HFFc6 (cell line): ENCODE measurements at regions not wholly inside any gene's neighbourhood (a gene's known extent, or its start where the extent isn't known, plus 50 kb on each side); places are given as distances from the start of the nearest gene placed in this dataset.

Experiments
- DNase-seq: peaks from one replicate; pipeline ENCODE4 v3.0.0-alpha.2; 2018
- H3K27ac Mint-ChIP-seq: 2 replicates; pipeline ENCODE4 v1.8.0; 2020; ENCODE audit warnings: mild to moderate bottlenecking, mixed read lengths
- H3K27me3 Mint-ChIP-seq: 2 replicates; pipeline ENCODE4 v1.8.0; 2021; ENCODE audit warnings: mild to moderate bottlenecking, moderate library complexity, mixed read lengths; ENCODE audit not compliant: insufficient read depth
- H3K36me3 Mint-ChIP-seq: 2 replicates; pipeline ENCODE4 v1.8.0; 2021; ENCODE audit warnings: low read depth, mixed read lengths
- H3K4me1 Mint-ChIP-seq: 2 replicates; pipeline ENCODE4 v1.8.0; 2020; ENCODE audit warnings: low read depth, mixed read lengths
- H3K4me3 Mint-ChIP-seq: 2 replicates; pipeline ENCODE4 v1.8.0; 2020; ENCODE audit warnings: mild to moderate bottlenecking, moderate library complexity, mixed read lengths
- H3K9me3 Mint-ChIP-seq: 2 replicates; pipeline ENCODE4 v1.8.0; 2020; ENCODE audit warnings: mild to moderate bottlenecking, mixed read lengths
- CTCF ChIP-seq: fragments of 200-600 bp; sonication (generic); IDR thresholded peaks from 2 replicates; pipeline ENCODE4 v1.5.0; 2021; ENCODE audit warnings: antibody characterized with exemption, mild to moderate bottlenecking

- H3K27me3 Mint-ChIP-seq: peaks cover 1% of the 10 kb centered on the region; the same call in 1 of the 2 replicates
These were observed 111.6 kb upstream of the TBL1XR1 start for GRCh38 chr3:177308911-177309310.

GRCh38 chr3:177312491-177312890 is 115.2 kb upstream of the TBL1XR1 start:
- peaks cover 7% of the 10 kb centered on the region for H3K36me3 Mint-ChIP-seq
- peaks cover 18% of the 10 kb centered on the region for H3K9me3 Mint-ChIP-seq
- H3K4me3 Mint-ChIP-seq: no peak overlapping the region
- H3K4me1 Mint-ChIP-seq: no peaks in the 10 kb centered on the region
- no peak for TF ChIP-seq CTCF
- no peaks in the 10 kb centered on the region; the same call in 1 of the 2 replicates for H3K27me3 Mint-ChIP-seq
- no peak for DNase-seq
- H3K27ac Mint-ChIP-seq: no peak overlapping the region

More at GRCh38 chr3:177308911-177309310, 111.6 kb upstream of the TBL1XR1 start:
- TF ChIP-seq CTCF: no peak
- peaks cover 7% of the 10 kb centered on the region for H3K36me3 Mint-ChIP-seq
- H3K27ac Mint-ChIP-seq: no peak overlapping the region
- no peak for DNase-seq
- peaks cover 18% of the 10 kb centered on the region for H3K9me3 Mint-ChIP-seq
- no peak overlapping the region for H3K4me3 Mint-ChIP-seq
- H3K4me1 Mint-ChIP-seq: peaks cover 5% of the 10 kb centered on the region; the same call in 1 of the 2 replicates

GRCh38 chr3:177314897-177315296 is 117.6 kb upstream of the TBL1XR1 start:
- DNase-seq: no peak
- H3K4me3 Mint-ChIP-seq: no peak overlapping the region

GRCh38 chr3:177317247-177317646 is 120.0 kb upstream of the TBL1XR1 start:
- H3K9me3 Mint-ChIP-seq: no peaks in the 10 kb centered on the region
- H3K4me1 Mint-ChIP-seq: peaks cover 15% of the 10 kb centered on the region
- no peak overlapping the region for H3K4me3 Mint-ChIP-seq
- no peaks in the 10 kb centered on the region for H3K36me3 Mint-ChIP-seq
- DNase-seq: no peak
- peaks cover 2% of the 10 kb centered on the region; the same call in 1 of the 2 replicates for H3K27me3 Mint-ChIP-seq
- TF ChIP-seq CTCF: no peak
- no peak overlapping the region for H3K27ac Mint-ChIP-seq

More at GRCh38 chr3:177314897-177315296, 117.6 kb upstream of the TBL1XR1 start:
- TF ChIP-seq CTCF: no peak
- peaks cover 13% of the 10 kb centered on the region for H3K9me3 Mint-ChIP-seq
- no peaks in the 10 kb centered on the region for H3K4me1 Mint-ChIP-seq
- peaks cover 7% of the 10 kb centered on the region for H3K36me3 Mint-ChIP-seq
- no peak overlapping the region for H3K27ac Mint-ChIP-seq
- H3K27me3 Mint-ChIP-seq: peaks cover 2% of the 10 kb centered on the region; the same call in 1 of the 2 replicates

GRCh38 chr3:177318559-177318958 is 121.3 kb upstream of the TBL1XR1 start:
- no peak for TF ChIP-seq CTCF
- Mint-ChIP-seq H3K36me3 (peaks cover 4% of the 10 kb centered on the region; the same call in 1 of the 2 replicates), H3K27me3 (0 out of 2 replicates have a peak, but pooled peaks cover 2% of the 10 kb centered on the region), H3K27ac (no peak overlapping the region), H3K4me3 (no peak overlapping the region), H3K4me1 (peaks cover 15% of the 10 kb centered on the region), H3K9me3 (no peaks in the 10 kb centered on the region)
- DNase-seq: no peak
